Right lobe of liver (tissue), 4 donors: ENCODE measurements at regions not wholly inside any gene's neighbourhood (a gene's known extent, or its start where the extent isn't known, plus 50 kb on each side); places are given as distances from the start of the nearest gene placed in this dataset.

ENCODE experiments used
- CTCF ChIP-seq, 4 donors: fragments of 200-600 bp in 3 of 4; fragments of 450-650 bp in 1 of 4; IDR thresholded peaks; one replicate each; pipeline versions ENCODE4 v1.5.1 to v1.8.0; 2016 to 2022; ENCODE audit warnings: antibody characterized with exemption in 4 of 4, mild to moderate bottlenecking in 2 of 4
- POLR2A ChIP-seq: fragments of 450-650 bp; IDR thresholded peaks from one replicate; pipeline ENCODE4 v1.6.1; 2017; ENCODE audit warnings: antibody characterized with exemption, mild to moderate bottlenecking
- donor health status: DM: no; HTN: no; CAD: no.
- donor health status: DM: no; HTN: no; CAD: no.
- donor health status: DM: no; HTN: yes; CAD: no.

- no peak for TF ChIP-seq CTCF (IDR thresholded peaks at IDR 0.05)
- TF ChIP-seq POLR2A, result no peak
Observed at GRCh38 chr6:115539531-115539930, 521.2 kb downstream of the FRK start.
